EH (cell line): ENCODE measurements at regions not wholly inside any gene's neighbourhood (a gene's known extent, or its start where the extent isn't known, plus 50 kb on each side); places are given as distances from the start of the nearest gene placed in this dataset.

Source experiments
- DNase-seq: peaks from one replicate; pipeline ENCODE4 v3.0.0-alpha.2; 2015; ENCODE audit warnings: low read depth

- peak; percentile 76 for DNase-seq
Observed at GRCh38 chr16:66315210-66315825, 51.2 kb upstream of the CDH5 start.

GRCh38 chr16:66311306-66311705, 55.2 kb upstream of the CDH5 start:
- DNase-seq: no peak

DNA sequence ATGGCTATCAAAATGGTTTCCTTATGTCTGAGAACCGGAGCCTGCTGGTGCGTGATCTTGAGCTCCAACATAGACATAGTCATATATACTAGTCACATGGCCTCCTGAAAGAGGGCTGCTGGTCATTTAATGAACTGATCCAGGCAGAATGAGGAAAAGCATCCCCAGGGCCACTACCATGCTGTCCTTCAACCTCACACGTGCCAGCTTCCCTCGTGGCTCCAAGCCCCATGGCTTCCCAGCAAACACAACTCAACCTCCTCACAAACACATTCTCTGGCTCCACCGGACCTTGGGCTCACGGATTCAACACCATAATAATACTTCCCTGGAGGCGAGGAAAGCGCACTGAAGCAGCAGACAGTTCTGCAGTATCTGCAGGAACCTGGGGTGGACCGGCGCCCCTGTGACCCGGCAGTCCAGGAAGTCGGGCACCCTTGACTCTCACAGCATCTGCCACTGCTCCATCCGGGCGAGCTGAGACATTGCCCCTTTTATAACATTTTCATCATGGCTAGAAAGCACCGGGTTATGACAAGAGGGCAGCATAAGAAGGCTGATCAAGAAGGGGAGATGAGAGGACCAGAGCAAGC, 57.2 kb upstream of the CDH5 start:
- no peak for DNase-seq

GRCh38 chr16:66308096-66308495, 58.4 kb upstream of the CDH5 start:
- no peak for DNase-seq

DNA sequence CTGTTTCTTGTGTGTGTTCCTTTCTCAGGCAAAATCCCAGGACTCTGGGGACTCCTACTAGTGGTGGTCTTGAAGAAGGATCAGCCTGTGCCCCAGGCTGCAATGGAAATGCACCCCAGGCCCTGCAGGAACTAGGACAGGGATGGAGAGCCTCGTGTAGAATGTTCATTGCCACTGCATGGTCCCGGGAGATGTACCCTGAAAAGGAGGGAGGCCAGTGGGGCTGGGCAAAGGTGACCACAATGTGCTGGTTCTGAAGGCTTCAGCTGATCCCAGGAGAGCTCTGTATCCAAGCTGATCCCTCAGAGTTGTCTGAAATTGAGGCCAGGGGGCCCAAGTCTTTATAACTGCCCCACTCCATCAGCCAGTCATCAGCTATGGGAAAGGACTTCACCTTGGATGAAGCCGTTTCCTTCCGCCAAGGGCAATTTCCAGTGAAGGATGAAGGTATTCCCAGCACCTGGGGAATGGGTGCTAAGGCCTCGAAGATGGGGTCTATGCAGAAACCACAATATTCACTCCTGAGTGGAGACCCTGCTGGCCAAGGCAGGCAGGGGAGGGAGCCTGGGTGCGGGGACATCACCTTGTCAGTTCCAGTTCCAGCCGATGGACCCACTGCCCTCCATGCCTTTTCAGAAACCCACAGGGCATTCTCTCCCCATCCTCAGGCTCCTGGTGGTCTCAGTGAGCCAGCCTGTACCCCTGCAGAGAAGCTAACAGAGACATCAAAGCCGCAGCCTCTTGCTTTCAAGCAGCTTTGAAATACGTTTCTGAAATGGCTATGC, 59.9 kb upstream of the CDH5 start:
- no peak for DNase-seq

DNA sequence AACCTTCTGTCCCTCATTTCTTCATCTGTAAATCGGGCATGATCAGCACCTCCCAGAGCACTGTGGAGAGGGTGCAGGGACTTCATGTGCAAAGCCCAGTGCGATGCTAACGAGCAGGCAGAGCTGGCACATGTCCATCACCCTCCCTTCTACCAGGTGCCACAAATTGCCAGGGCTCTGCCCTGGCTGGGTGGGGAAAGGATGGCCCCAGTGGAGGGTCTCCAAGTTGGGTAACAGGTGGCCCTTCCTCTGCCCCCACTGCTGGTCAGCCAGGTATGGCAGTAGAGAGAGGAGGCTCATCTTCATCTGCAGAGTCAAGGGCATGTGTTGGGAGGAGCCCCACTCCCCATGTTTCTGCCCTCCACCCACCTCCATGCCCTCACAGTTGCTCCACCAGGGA, 61.5 kb upstream of the CDH5 start:
- no peak for DNase-seq

GRCh38 chr16:66304151-66304550, 62.3 kb upstream of the CDH5 start:
- DNase-seq: no peak

GRCh38 chr16:66300501-66300900, 66.0 kb upstream of the CDH5 start:
- no peak for DNase-seq

DNA sequence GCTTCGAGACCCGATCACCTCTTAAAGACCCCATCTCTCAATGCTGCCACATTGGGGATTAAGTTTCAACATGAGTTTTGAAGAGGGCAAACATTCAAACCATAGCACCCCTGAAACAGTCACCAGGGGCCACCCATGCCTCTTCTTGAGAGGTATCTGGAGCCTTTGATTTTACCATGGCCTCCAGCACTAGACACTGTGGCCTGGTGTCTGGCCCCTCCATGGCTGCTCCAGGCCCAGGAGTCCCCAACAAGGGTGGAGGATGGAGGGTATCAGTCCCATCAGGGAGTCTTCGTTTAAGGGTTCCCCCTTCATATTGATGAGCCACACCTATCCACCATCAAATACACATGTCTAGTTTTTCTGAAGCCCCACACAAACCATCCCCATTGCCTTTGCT, 66.5 kb upstream of the CDH5 start:
- DNase-seq: no peak

GRCh38 chr16:66299349-66299748, 67.1 kb upstream of the CDH5 start:
- DNase-seq: no peak

GRCh38 chr16:66298571-66299120, 67.8 kb upstream of the CDH5 start:
- no peak for DNase-seq

GRCh38 chr16:66298006-66298405, 68.5 kb upstream of the CDH5 start:
- no peak for DNase-seq

DNA sequence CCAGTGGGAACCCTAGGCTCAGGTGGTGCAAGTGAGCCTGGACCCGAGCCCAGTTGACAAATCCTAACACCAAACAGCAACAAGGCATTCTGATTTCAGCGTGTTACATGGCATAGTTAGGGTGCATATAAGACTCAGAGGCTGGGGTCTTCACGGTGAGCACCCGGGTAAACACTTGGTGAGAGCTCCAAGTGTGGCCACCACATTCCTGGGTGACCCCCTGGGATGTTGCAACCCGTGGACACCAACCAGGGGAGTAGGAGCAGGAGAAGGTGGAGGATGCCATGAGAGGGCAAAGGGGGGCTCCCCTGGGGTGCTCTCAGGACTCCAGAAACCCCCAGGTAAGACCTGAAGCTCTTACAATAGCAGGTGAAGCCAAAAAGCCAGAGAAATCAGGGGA, 69.9 kb upstream of the CDH5 start:
- DNase-seq: no peak

- no peak for DNase-seq
Observed at GRCh38 chr16:66295761-66296546, 70.5 kb upstream of the CDH5 start.

- no peak for DNase-seq
Observed at GRCh38 chr16:66295213-66295612, 71.3 kb upstream of the CDH5 start.

- no peak for DNase-seq
Observed at GRCh38 chr16:66294507-66294906, 72.0 kb upstream of the CDH5 start.

GRCh38 chr16:66293932-66294331, 72.6 kb upstream of the CDH5 start:
- DNase-seq: no peak

- no peak for DNase-seq
Observed at GRCh38 chr16:66293207-66293735, 73.2 kb upstream of the CDH5 start.

DNA sequence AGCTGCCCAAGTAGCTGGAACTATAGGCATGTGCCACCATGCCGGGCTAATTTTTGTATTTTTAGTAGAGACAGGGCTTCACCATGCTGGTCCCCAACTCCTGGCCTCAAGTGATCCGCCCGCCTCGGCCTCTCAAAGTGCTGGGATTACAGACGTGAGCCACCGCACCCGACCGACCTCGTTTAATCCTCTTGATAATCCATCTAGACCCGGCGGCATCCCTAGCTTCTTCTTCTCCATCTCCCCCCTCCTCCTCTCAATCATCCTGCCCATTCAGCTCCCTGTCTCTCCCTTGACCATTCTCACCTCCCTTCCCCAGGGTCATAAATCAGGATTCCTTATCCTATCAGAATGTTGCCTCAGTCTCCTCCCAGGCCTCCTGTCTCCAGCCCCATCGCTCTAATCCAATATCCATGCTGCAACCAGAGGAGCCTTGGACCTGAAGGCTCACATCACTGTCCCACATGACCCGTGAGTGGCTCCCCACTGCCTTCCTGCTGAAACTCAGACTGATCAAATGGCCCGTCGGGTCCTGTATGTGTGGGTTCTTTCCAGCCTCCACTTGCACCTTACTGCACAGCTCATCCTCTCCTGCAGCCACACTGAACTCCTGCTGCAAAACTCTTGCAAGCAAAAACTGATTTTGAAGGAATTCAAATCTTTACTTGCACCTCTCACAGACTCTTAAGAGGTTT, 74.1 kb upstream of the CDH5 start:
- no peak for DNase-seq

- no peak for DNase-seq
Observed at GRCh38 chr16:66291833-66292232, 74.7 kb upstream of the CDH5 start.

GRCh38 chr16:66290431-66290830, 76.1 kb upstream of the CDH5 start:
- DNase-seq: no peak

DNA sequence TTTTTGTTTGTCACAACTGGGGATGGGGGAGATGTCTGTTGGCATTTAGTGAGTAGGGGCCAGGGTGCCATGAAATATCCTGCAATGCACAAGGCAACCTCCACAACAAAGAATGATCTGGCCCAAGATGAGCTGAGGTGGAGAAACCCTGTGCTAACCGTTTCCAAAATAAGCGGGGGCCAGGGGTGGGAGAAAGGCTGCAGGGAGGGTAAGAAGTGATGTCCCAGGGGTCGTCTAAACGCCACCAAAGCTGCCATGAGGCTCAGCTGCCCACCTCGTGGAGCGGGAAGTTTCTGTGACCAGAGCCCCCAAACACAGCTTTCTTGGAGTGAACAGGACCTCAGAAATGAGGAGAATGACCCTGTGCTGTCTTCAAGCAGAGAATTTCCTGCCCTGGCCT, 76.5 kb upstream of the CDH5 start:
- DNase-seq: no peak
